Breast epithelium (tissue), 3 donors: ENCODE measurements at regions not wholly inside any gene's neighbourhood (a gene's known extent, or its start where the extent isn't known, plus 50 kb on each side); places are given as distances from the start of the nearest gene placed in this dataset.

Experiments
- POLR2A ChIP-seq: fragments of 450-650 bp; IDR thresholded peaks from one replicate; pipeline ENCODE4 v1.6.1; 2016; ENCODE audit warnings: antibody characterized with exemption, mild to moderate bottlenecking, moderate library complexity
- TF ChIP-seq, protein P1 (sequence below), 3 donors: fragments of 450-650 bp; IDR thresholded peaks; one replicate each; pipeline ENCODE4 v1.5.1; 2016 to 2017; ENCODE audit warnings: antibody characterized with exemption in 3 of 3, mild to moderate bottlenecking in 3 of 3, moderate library complexity in 3 of 3

DNA sequence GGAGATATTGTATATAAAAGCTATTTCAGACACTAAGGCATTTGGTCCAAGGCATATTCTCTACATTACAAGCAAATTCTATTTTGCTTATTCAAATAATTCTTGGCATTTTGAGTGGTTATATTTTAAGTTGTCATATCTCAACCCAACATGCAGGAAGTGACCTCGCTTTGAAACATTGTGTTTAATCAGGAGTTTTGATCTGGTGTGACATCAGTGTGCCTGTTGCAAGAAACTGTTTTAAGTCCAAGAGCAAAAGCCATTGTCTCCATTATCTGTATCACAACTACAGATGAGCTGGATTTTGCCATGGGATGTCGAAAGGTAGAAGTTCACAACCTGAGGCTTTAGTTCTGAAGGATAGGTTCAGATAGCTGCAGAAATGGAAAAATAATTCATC is 509.9 kb upstream of the ID4 start:
- TF ChIP-seq, protein P1, sequence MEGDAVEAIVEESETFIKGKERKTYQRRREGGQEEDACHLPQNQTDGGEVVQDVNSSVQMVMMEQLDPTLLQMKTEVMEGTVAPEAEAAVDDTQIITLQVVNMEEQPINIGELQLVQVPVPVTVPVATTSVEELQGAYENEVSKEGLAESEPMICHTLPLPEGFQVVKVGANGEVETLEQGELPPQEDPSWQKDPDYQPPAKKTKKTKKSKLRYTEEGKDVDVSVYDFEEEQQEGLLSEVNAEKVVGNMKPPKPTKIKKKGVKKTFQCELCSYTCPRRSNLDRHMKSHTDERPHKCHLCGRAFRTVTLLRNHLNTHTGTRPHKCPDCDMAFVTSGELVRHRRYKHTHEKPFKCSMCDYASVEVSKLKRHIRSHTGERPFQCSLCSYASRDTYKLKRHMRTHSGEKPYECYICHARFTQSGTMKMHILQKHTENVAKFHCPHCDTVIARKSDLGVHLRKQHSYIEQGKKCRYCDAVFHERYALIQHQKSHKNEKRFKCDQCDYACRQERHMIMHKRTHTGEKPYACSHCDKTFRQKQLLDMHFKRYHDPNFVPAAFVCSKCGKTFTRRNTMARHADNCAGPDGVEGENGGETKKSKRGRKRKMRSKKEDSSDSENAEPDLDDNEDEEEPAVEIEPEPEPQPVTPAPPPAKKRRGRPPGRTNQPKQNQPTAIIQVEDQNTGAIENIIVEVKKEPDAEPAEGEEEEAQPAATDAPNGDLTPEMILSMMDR (IDR thresholded peaks at IDR 0.05) = no peak
- TF ChIP-seq POLR2A = no peak
